Esophagus muscularis mucosa (tissue), 4 donors: ENCODE measurements at regions not wholly inside any gene's neighbourhood (a gene's known extent, or its start where the extent isn't known, plus 50 kb on each side); places are given as distances from the start of the nearest gene placed in this dataset.
"Not testable (repeated sequence)": the region's sequence is repeated elsewhere in the genome, so short reads cannot be mapped to it uniquely, and the experiment has no call there.

Source experiments
- DNase-seq: peaks from one replicate; pipeline ENCODE4 v3.0.0-alpha.2; 2017; ENCODE audit errors: extremely low spot score
- H3K27ac ChIP-seq, 4 donors: fragments of 200-600 bp; sonication (generic); replicated peaks in 1 of 4; 1 replicate in 3 of 4; 2 replicates in 1 of 4; pipeline ENCODE4 v1.5.1; 2016 to 2019; ENCODE audit warnings: mild to moderate bottlenecking in 1 of 4
- H3K27me3 ChIP-seq, 4 donors: fragments of 200-600 bp; sonication (generic); one replicate each; pipeline versions ENCODE4 v1.5.1 to v1.6.0; 2016 to 2019
- H3K36me3 ChIP-seq, 4 donors: fragments of 200-600 bp; sonication (generic); one replicate each; pipeline ENCODE4 v1.5.1; 2016 to 2019
- H3K4me1 ChIP-seq, 4 donors: fragments of 200-600 bp; sonication (generic); one replicate each; pipeline ENCODE4 v1.5.1; 2016 to 2019
- H3K4me3 ChIP-seq, 4 donors: fragments of 200-600 bp; sonication (generic); 1 replicate in 2 of 4; 2 replicates in 2 of 4; pipeline ENCODE4 v1.5.1; 2016 to 2019; ENCODE audit warnings: mild to moderate bottlenecking in 4 of 4, moderate library complexity in 1 of 4
- H3K9me3 ChIP-seq, 4 donors: fragments of 200-600 bp; sonication (generic); 1 replicate in 3 of 4; 2 replicates in 1 of 4; pipeline ENCODE4 v1.5.1; 2016 to 2019
- EP300 ChIP-seq: sonication (generic); formaldehyde crosslinking; IDR thresholded peaks from one replicate; pipeline ENCODE4 v1.6.1; 2017; ENCODE audit warnings: antibody characterized with exemption
- POLR2A ChIP-seq: fragments of 450-650 bp; IDR thresholded peaks from one replicate; pipeline ENCODE4 v1.6.1; 2017; ENCODE audit warnings: antibody characterized with exemption, moderate library complexity, mild to moderate bottlenecking, low read depth
- POLR2AphosphoS5 ChIP-seq, 2 donors: sonication (generic); formaldehyde crosslinking; IDR thresholded peaks; one replicate each; pipeline ENCODE4 v1.6.1; 2017; ENCODE audit warnings: antibody characterized with exemption in 2 of 2
- WGBS: methylation state at CpG from one replicate; pipeline ENCODE4 v1.1.5; 2018; 5-methylcytosine and 5-hydroxymethylcytosine counted together
- intact Hi-C: fragments of 100-400 bp; cut with DNase I; formaldehyde crosslinking; loops from one replicate; pipeline ENCODE4 v1.15.1; 2023
- TF ChIP-seq, protein P1 (sequence below), 3 experiments: fragments of 200-600 bp in 2 of 3; fragments of 450-650 bp in 1 of 3; sonication (generic) in 2 of 3; IDR thresholded peaks; one replicate each; pipeline ENCODE4 v1.5.1; 2017 to 2019; ENCODE audit warnings: antibody characterized with exemption in 3 of 3, mild to moderate bottlenecking in 2 of 3, moderate library complexity in 1 of 3

DNA sequence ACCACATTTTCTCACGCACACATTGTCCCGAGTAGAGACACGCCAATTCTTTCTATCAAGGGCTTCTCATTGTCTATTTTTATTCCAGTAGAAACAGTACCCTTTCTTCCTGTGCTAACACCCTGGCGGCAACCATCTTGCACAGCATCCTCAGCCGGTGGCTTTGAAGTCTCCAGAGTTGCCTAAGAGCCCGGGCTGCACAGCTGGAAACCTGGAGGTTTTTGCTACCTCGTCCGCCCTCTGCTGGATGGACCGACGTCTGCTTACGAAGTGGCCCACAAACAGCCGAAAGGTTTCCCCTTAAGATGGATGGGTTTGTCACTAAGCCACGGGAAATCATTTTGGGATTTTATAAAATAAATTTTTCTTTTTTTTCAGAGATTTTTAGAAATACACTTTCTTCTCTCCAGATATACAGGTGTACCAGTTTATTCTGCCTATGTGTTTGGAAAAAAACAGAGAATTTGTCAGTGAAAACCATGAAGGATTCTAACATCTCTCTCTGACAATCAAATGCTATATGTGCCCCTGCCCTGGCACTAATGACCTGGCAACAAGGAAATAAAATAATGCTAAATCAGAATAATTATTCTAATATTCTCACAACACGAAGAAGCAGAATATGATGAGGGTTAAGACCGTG is 81.8 kb upstream of the FAM204A start:
- peak; percentile 95 for DNase-seq
- Histone ChIP-seq H3K27ac (no peak overlapping the region), H3K4me1 (no peaks in the 10 kb centered on the region), H3K4me3 (no peak overlapping the region), H3K9me3 (no peaks in the 10 kb centered on the region), H3K27me3 (peaks cover 0 to 6% (median 0%) of the 10 kb centered on the region in 4 donors), H3K36me3 (no peaks in the 10 kb centered on the region)
- WGBS, result 40% methylated on average over 15 of the region's 15 CpGs
- intact Hi-C loops, result loop anchor here (10.0 kb wide), 1 partner anchor 929 kb away; no protein-coding TSS in a partner anchor
- TF ChIP-seq, protein P1, sequence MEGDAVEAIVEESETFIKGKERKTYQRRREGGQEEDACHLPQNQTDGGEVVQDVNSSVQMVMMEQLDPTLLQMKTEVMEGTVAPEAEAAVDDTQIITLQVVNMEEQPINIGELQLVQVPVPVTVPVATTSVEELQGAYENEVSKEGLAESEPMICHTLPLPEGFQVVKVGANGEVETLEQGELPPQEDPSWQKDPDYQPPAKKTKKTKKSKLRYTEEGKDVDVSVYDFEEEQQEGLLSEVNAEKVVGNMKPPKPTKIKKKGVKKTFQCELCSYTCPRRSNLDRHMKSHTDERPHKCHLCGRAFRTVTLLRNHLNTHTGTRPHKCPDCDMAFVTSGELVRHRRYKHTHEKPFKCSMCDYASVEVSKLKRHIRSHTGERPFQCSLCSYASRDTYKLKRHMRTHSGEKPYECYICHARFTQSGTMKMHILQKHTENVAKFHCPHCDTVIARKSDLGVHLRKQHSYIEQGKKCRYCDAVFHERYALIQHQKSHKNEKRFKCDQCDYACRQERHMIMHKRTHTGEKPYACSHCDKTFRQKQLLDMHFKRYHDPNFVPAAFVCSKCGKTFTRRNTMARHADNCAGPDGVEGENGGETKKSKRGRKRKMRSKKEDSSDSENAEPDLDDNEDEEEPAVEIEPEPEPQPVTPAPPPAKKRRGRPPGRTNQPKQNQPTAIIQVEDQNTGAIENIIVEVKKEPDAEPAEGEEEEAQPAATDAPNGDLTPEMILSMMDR (IDR thresholded peaks at IDR 0.05), result peak; percentile 32 to 74 (median 38)
- TF ChIP-seq POLR2AphosphoS5 (IDR thresholded peaks at IDR 0.05), result no peak

DNA sequence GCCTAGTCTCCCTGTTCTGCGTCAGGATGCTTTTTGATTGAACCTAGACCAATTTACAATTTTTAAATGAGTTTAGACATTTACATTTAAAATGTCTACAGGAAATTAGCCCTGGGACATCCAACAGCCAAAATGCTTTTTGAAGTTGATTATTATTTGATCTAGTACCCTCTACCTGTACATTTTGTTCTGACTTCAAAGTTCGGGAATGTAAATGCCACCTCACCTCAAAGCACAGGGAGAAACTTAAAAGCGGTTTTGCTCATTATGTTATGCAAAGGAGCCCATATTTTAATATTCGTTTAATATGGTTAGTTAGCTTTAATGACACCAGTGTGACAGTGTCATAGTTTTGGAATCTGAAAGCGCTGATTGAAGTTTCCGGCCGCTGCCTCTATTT is 80.1 kb upstream of the FAM204A start:
- TF ChIP-seq EP300 (no peak), POLR2AphosphoS5 (IDR thresholded peaks at IDR 0.05) (no peak), POLR2A (no peak)
- TF ChIP-seq, protein P1 (IDR thresholded peaks at IDR 0.05), result no peak
- intact Hi-C loops, result loop anchor here (10.0 kb wide), 1 partner anchor 927 kb away; no protein-coding TSS in a partner anchor
- 81% methylated on average over 7 of the region's 7 CpGs for WGBS

DNA sequence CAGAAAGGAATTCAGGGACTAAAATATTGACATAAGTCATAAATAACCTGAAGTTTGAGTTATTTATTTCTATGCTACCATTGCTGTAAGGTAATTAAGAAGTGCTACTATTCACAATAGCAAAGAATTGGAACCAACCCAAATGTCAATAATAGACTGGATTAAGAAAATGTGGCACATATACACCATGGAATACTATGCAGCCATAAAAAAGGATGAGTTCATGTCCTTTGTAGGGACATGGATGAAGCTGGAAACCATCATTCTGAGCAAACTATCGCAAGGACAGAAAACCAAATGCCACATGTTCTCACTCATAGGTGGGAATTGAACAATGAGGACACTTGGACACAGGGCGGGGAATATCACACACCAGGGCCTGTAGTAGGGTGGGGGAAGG is 77.9 kb upstream of the FAM204A start:
- DNase-seq, H3K27ac ChIP-seq, H3K9me3 ChIP-seq, H3K4me3 ChIP-seq, H3K36me3 ChIP-seq, H3K4me1 ChIP-seq: not testable (repeated sequence)
- 84% methylated on average over 2 of the region's 2 CpGs for WGBS
- intact Hi-C loops, result loop anchor here (10.0 kb wide), 1 partner anchor 925 kb away; no protein-coding TSS in a partner anchor
- H3K27me3 ChIP-seq, result peaks cover 0 to 19% (median 0%) of the 10 kb centered on the region in 4 donors

More for the DNA sequence above, 80.1 kb upstream of the FAM204A start:
- Histone ChIP-seq H3K27me3 (peaks cover 0 to 13% (median 0%) of the 10 kb centered on the region in 4 donors), H3K9me3 (no peaks in the 10 kb centered on the region), H3K4me1 (no peaks in the 10 kb centered on the region), H3K36me3 (no peaks in the 10 kb centered on the region), H3K27ac (no peak overlapping the region), H3K4me3 (no peak overlapping the region)
- DNase-seq, result no peak

DNA sequence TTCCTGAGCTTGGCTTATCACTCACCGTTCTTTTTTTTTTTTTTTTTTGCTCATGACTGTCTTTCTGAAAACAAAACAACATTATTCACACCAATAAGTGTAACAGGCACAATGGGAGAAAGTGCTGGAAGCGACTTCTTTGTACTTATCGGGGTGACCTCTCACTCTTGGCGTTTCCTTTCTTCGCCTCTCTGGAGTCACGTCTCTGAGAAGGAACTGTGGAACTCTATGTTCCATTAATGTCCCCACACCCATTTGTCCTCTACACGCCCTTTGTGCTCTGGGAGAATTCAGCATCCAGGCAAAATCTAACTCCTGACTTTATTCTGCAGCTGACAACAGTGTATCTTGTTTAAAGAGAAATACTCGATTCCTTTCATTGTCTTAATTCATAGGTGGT is 70.8 kb upstream of the FAM204A start:
- 70% methylated on average over 8 of the region's 8 CpGs for WGBS
- no peaks in the 10 kb centered on the region for H3K9me3 ChIP-seq
- H3K36me3 ChIP-seq, result no peaks in the 10 kb centered on the region
- H3K4me3 ChIP-seq, result no peak overlapping the region
- TF ChIP-seq POLR2AphosphoS5 (IDR thresholded peaks at IDR 0.05), result no peak
- H3K4me1 ChIP-seq, result no peaks in the 10 kb centered on the region
- H3K27ac ChIP-seq, result no peak overlapping the region
- DNase-seq, result no peak
- peaks cover 0 to 28% (median 0%) of the 10 kb centered on the region in 4 donors for H3K27me3 ChIP-seq
- intact Hi-C loops, result no loop called here

DNA sequence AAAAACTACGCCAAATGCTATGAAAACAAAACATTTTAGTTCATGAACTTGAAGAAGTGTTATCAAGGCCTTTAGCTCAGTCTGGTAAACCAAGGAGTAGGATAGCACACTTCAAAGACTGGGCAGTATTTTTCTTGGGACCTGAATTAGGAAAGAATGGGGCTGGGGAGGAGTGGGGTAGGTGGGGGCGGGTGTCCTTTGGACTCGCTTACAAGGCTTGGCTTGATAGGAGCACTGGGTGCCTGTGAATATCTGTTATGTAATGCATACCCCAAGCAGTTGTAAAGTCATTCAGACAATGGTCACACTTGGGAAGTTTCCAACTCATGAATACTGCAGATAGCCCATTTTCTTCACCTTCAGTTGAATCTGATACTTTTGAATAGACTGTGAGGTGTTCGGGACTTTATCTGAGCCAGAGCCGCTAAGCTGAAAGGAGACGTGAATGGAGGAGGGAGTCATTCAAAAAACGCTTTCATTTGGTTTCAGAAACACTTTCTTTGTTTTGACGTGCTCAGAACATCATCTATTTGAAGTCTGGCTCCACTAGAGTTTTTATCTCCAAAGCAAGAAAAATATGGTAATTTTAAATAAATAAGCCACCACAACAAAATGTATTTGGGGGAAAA is 70.1 kb upstream of the FAM204A start:
- intact Hi-C loops, result no loop called here
- Histone ChIP-seq H3K36me3 (no peaks in the 10 kb centered on the region), H3K27ac (no peak overlapping the region), H3K9me3 (no peaks in the 10 kb centered on the region), H3K4me1 (no peaks in the 10 kb centered on the region), H3K4me3 (no peak overlapping the region), H3K27me3 (peaks cover 0 to 28% (median 0%) of the 10 kb centered on the region in 4 donors)
- no peak for DNase-seq
- WGBS, result 69% methylated on average over 8 of the region's 8 CpGs
- no peak for TF ChIP-seq POLR2AphosphoS5 (IDR thresholded peaks at IDR 0.05)
- TF ChIP-seq, protein P1 (IDR thresholded peaks at IDR 0.05), result no peak
- TF ChIP-seq POLR2A, result no peak
- no peak for TF ChIP-seq EP300
